ENCODE measurements at regions not wholly inside any gene's neighbourhood (a gene's known extent, or its start where the extent isn't known, plus 50 kb on each side); places are given as distances from the start of the nearest gene placed in this dataset.
A peak's percentile ranks its signal among the peaks of the same experiment; 100 is the strongest.

GRCh38 chr7:16189026-16189715 lies 232.2 kb downstream of the CRPPA start:
- no peak for ATAC-seq
- no peak for DNase-seq
- intact Hi-C loops (cut with micrococcal nuclease), result no loop called here

DNA sequence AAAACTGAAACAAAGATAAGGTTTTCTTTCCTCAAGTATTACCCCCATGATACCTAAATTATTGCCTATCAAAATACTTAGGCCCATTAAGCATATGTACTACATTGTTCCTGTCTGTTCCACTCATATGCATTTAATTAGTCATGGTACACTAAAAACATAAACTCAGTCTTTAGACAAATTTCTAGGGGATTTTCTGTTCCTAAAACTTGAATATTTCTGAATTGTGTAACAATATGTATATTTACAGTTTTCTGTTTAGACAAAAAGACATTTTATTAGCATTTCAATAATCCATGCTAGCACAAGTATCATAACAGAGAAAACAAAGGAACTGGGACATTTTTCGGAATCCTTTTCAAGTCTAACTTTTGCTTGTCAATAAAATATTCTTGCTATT lies 234.2 kb downstream of the CRPPA start:
- intact Hi-C loops (cut with micrococcal nuclease), result no loop called here
- DNase-seq (no peak), ATAC-seq (no peak)

DNA sequence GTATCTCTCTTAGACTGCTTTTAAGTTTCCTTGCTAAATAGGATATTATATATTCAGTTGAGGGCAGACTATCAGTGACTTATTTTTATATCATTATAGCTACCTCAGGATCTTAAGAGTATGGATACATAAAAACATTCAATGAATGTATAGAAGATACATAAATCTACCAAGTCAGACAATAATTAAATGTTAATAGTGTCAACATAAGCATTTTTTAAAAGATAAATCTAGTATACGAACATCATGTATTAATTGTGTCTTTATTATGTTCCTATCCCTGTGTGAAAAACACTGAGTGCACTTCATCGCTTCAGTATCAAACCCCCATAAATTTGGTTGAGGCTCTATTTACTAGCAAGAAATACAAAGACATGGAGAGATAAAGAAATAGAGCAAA lies 242.8 kb downstream of the CRPPA start:
- DNase-seq (no peak), ATAC-seq (no peak)
- intact Hi-C loops (cut with micrococcal nuclease), result no loop called here

DNA sequence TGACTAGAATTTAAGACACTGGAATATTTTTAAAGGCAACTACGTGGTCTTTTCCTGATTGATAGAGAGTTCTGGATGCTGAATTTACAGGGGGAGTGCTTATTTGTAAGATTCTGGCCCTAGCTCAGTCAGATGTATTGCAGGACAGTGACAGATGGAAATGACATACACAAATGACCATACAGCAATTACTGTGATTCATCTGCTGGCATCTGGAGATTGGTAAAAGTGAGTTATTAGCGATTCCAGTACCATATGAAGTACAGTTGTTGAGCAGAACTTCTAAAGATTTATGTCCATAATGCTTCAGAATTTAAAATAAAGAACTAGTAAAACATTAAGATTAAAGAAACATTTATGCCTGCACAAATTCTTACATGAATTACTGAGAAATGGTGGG lies 243.2 kb downstream of the CRPPA start:
- DNase-seq, result no peak
- intact Hi-C loops (cut with micrococcal nuclease), result no loop called here
- ATAC-seq, result no peak

DNA sequence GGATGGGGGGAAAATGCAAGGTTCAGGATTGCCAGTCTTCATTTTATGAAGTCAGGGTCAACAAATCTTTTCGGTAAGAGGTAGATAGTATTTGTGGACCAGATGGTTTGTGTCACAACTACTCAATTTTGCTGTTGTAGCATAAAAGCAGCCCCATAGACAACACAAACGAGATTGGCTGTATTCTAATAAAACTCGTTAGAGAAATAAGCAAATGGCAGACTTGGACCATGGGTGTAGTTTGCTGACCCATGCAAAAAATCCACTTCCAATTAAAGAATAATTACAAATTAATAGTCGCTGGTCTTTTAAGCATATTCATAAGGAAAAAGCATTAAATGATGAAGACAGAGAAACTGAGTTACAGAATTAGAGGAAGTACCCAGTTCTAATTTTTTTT lies 247.1 kb downstream of the CRPPA start:
- intact Hi-C loops (cut with micrococcal nuclease), result no loop called here
- DNase-seq (no peak), ATAC-seq (no peak)

DNA sequence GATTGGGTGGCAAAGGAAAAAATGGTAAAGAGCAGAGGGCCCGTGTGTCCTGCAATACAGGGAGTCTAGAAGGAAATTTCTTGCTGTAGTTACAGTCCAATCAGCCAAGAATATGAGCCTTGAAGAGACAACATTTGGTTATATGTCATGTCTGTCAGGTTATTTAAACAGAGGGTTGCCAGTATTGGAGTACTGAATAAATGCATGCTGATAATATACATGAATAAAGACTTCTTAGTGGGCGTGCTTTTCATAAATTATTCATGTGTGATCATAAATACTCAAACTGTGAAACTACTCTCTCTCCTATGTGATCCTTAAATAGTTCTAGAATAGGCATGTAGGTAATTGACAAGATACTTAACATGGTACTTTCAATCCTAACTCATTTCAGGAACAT lies 249.0 kb downstream of the CRPPA start:
- no peak for DNase-seq
- ATAC-seq, result no peak
- intact Hi-C loops (cut with micrococcal nuclease), result no loop called here

- intact Hi-C loops (cut with micrococcal nuclease), result no loop called here
- no peak for DNase-seq
- ATAC-seq, result no peak
These were observed 249.4 kb downstream of the CRPPA start for GRCh38 chr7:16171928-16172327.

DNA sequence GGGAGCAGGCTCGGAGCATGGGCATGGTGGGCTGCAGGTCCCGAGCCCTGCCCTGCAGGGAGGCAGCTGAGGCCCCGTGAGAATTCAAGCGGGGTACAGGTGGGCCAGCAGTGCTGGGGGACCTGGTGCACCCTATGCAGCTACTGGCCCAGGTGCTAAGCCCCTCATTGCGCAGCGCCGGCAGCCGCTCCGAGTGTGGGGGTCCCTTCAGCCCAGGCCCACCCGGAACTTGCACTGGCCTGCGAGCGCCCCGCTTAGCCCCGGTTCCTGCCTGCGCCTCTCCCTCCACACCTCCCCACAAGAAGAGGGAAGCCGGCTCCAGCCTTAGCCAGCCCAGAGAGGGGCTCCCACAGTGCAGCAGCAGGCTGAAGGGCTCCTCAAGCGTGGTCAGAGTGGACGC lies 250.7 kb downstream of the CRPPA start:
- intact Hi-C loops (cut with micrococcal nuclease), result no loop called here
- DNase-seq (peak; percentile 15), ATAC-seq (no peak)

GRCh38 chr7:16169537-16169936 lies 251.8 kb downstream of the CRPPA start:
- ATAC-seq, result peak; percentile 43
- intact Hi-C loops (cut with micrococcal nuclease), result no loop called here
- DNase-seq, result no peak

- ATAC-seq, result no peak
- intact Hi-C loops (cut with micrococcal nuclease), result no loop called here
- no peak for DNase-seq
These were observed 253.8 kb downstream of the CRPPA start for GRCh38 chr7:16167526-16167925.

- ATAC-seq, result no peak
- intact Hi-C loops (cut with micrococcal nuclease), result no loop called here
- no peak for DNase-seq
These were observed 277.0 kb downstream of the CRPPA start for GRCh38 chr7:16144361-16144760.

GRCh38 chr7:16137944-16138343 lies 283.4 kb downstream of the CRPPA start:
- intact Hi-C loops (cut with micrococcal nuclease), result no loop called here
- DNase-seq (no peak), ATAC-seq (no peak)

- ATAC-seq (no peak), DNase-seq (no peak)
- intact Hi-C loops (cut with micrococcal nuclease), result no loop called here
These were observed 284.4 kb downstream of the CRPPA start for GRCh38 chr7:16136896-16137295.

DNA sequence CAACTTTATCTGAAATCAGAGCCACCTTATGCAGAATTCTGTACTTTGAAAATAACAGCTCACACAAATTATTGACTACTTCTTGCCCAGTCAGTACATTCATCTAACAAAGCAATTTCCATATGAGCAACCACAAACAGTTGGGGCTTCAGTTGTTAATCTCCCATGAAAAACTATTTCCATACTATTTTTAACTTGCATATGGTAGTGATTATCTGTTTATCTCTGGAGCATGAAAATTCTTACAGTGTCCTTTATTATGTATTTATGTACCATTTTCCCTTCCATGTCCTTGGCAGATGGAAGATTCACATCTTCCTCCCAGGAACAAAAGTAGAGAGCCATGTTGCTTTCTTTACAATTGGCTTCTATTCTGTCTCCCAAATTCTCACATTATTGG lies 285.7 kb downstream of the CRPPA start:
- DNase-seq (no peak), ATAC-seq (no peak)
- intact Hi-C loops (cut with micrococcal nuclease), result no loop called here

DNA sequence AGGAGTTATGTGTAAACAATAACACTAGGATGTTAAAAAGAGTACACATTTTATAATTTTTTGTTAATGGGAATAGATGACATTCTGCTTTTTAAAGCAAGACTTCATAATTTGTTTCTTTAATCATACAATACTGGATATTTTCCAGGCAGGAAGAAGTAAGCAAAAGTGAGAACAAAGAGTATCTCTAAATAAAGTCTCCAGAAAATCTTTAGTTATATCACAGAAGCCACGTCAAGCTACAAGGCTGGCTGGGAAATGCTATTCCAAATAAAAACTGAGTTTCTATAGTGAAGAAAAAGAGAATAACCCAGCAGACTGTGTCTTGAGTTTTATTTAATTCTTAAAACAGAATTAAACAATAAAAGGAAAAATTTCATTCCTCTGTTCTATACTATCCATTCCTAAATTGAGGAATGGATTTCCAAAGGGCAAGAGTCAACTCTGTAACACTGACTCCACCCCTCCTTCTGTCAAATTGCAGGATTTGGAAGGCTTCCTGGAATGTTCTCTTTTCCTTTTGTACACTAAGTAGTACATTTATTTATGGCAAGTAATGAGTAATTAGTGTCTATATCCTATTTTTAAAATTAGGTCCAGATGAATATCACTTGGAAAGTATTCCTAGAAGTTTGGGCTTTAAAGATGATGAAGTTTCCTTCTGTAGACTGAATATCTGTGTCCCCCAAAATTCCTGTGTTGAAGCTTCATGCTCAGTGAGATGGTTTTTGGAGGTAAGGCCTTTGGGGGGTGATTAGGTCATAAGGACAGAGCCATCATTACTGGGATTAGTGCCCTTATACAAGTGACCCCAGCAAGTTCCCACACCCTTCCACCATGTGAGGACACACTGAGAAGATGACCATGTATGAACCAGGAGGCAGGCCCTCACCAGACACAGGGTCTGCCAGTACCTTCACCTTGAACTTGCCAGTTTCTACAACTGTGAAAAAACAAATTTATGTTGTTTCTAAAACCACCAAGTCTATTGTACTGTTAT lies 290.9 kb downstream of the CRPPA start:
- intact Hi-C loops (cut with micrococcal nuclease), result no loop called here
- DNase-seq, result no peak

GRCh38 chr7:16129431-16130110 lies 291.8 kb downstream of the CRPPA start:
- DNase-seq (no peak), ATAC-seq (peak; percentile 12)
- intact Hi-C loops (cut with micrococcal nuclease), result no loop called here

More for the DNA sequence above, 290.9 kb downstream of the CRPPA start:
- ATAC-seq, result peak; percentile 86

GRCh38 chr7:16123117-16123770 lies 298.1 kb downstream of the CRPPA start:
- intact Hi-C loops (cut with micrococcal nuclease), result no loop called here
- ATAC-seq, result no peak
- DNase-seq, result no peak

- ATAC-seq, result no peak
- no peak for DNase-seq
- intact Hi-C loops (cut with micrococcal nuclease), result no loop called here
These were observed 299.4 kb downstream of the CRPPA start for GRCh38 chr7:16121876-16122390.

DNA sequence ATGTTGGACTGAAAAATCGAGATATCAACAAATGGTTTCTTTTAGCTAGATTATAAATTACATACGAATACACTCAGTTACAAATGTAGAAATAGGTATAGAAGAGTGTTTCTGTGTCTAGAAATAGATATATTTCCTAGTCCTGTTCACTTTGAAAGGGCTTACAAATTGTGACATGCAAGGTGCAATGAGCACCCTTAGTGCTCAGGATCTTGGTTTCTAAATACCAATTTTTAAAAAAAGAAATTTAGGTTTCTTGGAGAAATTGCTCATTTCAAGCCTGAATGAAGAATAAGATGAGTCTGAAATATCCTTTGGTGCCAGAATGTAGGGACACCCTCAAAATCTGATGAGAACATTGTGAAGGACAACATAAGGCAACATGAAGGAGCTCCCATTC lies 306.0 kb downstream of the CRPPA start:
- no peak for ATAC-seq
- intact Hi-C loops (cut with micrococcal nuclease), result no loop called here
- no peak for DNase-seq
